Neural cell (in vitro differentiated cells): ENCODE measurements at regions not wholly inside any gene's neighbourhood (a gene's known extent, or its start where the extent isn't known, plus 50 kb on each side); places are given as distances from the start of the nearest gene placed in this dataset.

Experiments
- EZH2 ChIP-seq: fragments of 200-600, 300-800 bp; shearing (Covaris generic), sonication (generic); IDR thresholded peaks from 2 replicates; pipeline ENCODE4 v1.6.1; 2014; ENCODE audit warnings: antibody characterized with exemption, low read length, borderline replicate concordance, mild to moderate bottlenecking; ENCODE audit not compliant: insufficient read depth, poor library complexity, severe bottlenecking
- MXI1 ChIP-seq: fragments of 450-650 bp; conservative IDR thresholded peaks from 2 replicates; pipeline ENCODE4 v1.6.1; 2014; ENCODE audit warnings: antibody characterized with exemption, mild to moderate bottlenecking; ENCODE audit not compliant: poor library complexity, severe bottlenecking
- POLR2AphosphoS5 ChIP-seq: IDR thresholded peaks from 2 replicates; pipeline ENCODE4 v1.6.1; 2012
- RAD21 ChIP-seq: fragments of 450-650 bp; conservative IDR thresholded peaks from 2 replicates; pipeline ENCODE4 v1.6.1; 2014; ENCODE audit warnings: antibody characterized with exemption, mild to moderate bottlenecking, moderate library complexity
- TAF1 ChIP-seq: IDR thresholded peaks from 2 replicates; pipeline ENCODE4 v1.6.1; 2012; ENCODE audit warnings: low read depth
- TF ChIP-seq, protein P1 (sequence below): fragments of 450-650 bp; IDR thresholded peaks from 2 replicates; pipeline ENCODE4 v1.5.1; 2014; ENCODE audit warnings: antibody characterized with exemption, mild to moderate bottlenecking, moderate library complexity; ENCODE audit not compliant: poor library complexity, severe bottlenecking

GRCh38 chr1:87942165-87942564, 613.5 kb downstream of the LMO4 start:
- TF ChIP-seq, protein P1, sequence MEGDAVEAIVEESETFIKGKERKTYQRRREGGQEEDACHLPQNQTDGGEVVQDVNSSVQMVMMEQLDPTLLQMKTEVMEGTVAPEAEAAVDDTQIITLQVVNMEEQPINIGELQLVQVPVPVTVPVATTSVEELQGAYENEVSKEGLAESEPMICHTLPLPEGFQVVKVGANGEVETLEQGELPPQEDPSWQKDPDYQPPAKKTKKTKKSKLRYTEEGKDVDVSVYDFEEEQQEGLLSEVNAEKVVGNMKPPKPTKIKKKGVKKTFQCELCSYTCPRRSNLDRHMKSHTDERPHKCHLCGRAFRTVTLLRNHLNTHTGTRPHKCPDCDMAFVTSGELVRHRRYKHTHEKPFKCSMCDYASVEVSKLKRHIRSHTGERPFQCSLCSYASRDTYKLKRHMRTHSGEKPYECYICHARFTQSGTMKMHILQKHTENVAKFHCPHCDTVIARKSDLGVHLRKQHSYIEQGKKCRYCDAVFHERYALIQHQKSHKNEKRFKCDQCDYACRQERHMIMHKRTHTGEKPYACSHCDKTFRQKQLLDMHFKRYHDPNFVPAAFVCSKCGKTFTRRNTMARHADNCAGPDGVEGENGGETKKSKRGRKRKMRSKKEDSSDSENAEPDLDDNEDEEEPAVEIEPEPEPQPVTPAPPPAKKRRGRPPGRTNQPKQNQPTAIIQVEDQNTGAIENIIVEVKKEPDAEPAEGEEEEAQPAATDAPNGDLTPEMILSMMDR: no peak
- no peak for TF ChIP-seq RAD21
- TF ChIP-seq EZH2: no peak
- no peak for TF ChIP-seq MXI1
- no peak for TF ChIP-seq TAF1
- no peak for TF ChIP-seq POLR2AphosphoS5
